ENCODE measurements at regions not wholly inside any gene's neighbourhood (a gene's known extent, or its start where the extent isn't known, plus 50 kb on each side); places are given as distances from the start of the nearest gene placed in this dataset.

DNA sequence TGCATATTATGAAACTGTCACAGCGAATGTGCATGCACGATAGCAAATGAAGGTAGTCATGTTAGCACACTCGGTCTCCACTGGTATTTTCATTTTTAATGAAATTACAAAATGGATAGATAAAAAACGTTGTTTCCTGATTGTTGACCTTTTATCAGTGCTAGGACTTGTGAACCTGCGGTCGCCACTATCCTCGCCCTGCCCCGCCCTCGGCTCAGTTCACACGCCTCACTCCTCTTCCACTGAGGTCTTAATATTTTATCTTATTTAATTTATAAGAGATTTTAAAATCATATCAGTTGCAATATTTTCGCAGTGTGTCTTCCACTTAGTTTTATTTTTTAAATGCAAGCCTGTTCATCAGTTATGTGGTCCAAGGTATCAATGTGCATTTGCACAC lies 382.6 kb upstream of the IRX4 start:
- Histone ChIP-seq H3K36me3 (ENCODE audit: control insufficient read depth, insufficient read depth, low read length) (no peaks in the 10 kb centered on the region), H3K4me3 (ENCODE audit: low read depth, low read length) (no peak overlapping the region), H3K27me3 (ENCODE audit: control insufficient read depth, insufficient read depth, low read length) (no peaks in the 10 kb centered on the region)
- POLR2A ChIA-PET, result no interaction called here
- no peak for TF ChIP-seq CTCF (IDR thresholded peaks at IDR 0.05; ENCODE audit: insufficient read depth, low read depth, low read length)
- CTCF ChIA-PET, result no interaction called here
- no peak for DNase-seq (ENCODE audit: low read depth)

DNA sequence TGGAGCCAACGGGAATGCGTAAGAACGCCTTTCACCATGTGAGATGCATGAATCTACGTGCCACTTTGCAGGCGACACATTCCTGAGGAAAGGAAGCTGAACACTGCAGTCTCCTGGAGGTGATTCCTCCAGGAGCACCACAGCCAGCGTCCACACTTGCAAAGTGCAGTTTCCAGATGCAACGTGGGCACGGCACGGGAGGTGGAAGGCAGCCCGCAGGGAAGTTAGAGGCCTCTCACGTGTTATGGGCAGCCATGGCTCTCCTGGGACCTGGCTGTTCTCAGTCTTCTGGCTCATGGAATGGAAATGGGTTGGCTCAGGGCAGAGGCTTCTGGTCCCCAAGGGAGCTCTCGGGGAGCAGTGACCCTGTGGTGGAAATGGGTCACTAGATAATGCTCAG lies 381.0 kb upstream of the IRX4 start:
- no peaks in the 10 kb centered on the region for H3K27me3 ChIP-seq (ENCODE audit: control insufficient read depth, insufficient read depth, low read length)

GRCh38 chr5:2262620-2263019 lies 379.9 kb upstream of the IRX4 start:
- no peaks in the 10 kb centered on the region for H3K36me3 ChIP-seq (ENCODE audit: control insufficient read depth, insufficient read depth, low read length)
- no peaks in the 10 kb centered on the region for H3K27me3 ChIP-seq (ENCODE audit: control insufficient read depth, insufficient read depth, low read length)
- CTCF ChIA-PET, result no interaction called here
- DNase-seq (ENCODE audit: low read depth), result no peak
- H3K4me3 ChIP-seq (ENCODE audit: low read depth, low read length), result no peak overlapping the region
- TF ChIP-seq CTCF (IDR thresholded peaks at IDR 0.05; ENCODE audit: insufficient read depth, low read depth, low read length), result no peak
- POLR2A ChIA-PET, result no interaction called here

More for the DNA sequence above, 381.0 kb upstream of the IRX4 start:
- ChIA-PET POLR2A (no interaction called here), CTCF (no interaction called here)
- no peak for DNase-seq (ENCODE audit: low read depth)
- Histone ChIP-seq H3K4me3 (ENCODE audit: low read depth, low read length) (no peak overlapping the region), H3K36me3 (ENCODE audit: control insufficient read depth, insufficient read depth, low read length) (no peaks in the 10 kb centered on the region)
- TF ChIP-seq CTCF (IDR thresholded peaks at IDR 0.05; ENCODE audit: insufficient read depth, low read depth, low read length), result no peak

DNA sequence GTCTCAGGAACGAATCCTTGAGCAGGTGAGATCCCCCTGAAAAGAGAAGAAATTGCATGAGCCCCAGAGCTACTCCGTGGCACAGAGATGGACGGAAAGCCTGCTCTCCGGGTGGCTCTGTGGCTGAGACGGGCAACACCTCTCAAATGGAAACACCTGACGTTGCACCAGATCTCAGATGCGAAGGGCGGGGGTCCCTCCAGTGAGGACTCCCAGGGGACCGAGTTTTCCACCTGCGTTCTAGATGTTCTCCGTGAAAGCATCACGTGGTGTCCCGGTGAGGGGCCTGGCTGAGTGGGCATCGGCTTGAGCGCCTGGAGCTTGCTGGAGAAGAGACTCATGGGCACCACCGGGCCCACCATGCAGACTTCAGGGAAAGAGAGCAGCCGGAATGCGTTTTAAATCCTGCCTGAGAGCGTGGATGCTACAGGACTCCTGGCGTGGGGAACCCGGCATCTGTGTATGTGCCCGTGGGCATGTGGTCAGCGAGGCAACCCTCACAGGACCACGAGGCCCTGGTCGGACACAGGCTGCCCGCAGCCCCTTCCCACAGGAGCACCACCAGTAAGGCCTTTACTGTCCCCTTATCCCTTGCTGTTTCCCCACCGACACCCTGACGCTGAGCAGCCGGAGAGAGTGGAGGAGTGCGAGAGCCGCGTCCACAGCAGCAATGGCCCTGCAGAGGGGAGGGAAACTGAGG lies 378.4 kb upstream of the IRX4 start:
- H3K4me3 ChIP-seq (ENCODE audit: low read depth, low read length), result no peak overlapping the region
- CTCF ChIA-PET, result interaction anchor here (0.6 kb wide), 1 partner anchor 9 kb away, joined by 3 read pairs; no protein-coding TSS in a partner anchor

More for the DNA sequence above, 378.4 kb upstream of the IRX4 start:
- no peaks in the 10 kb centered on the region for H3K36me3 ChIP-seq (ENCODE audit: control insufficient read depth, insufficient read depth, low read length)
- H3K27me3 ChIP-seq (ENCODE audit: control insufficient read depth, insufficient read depth, low read length), result no peaks in the 10 kb centered on the region
- POLR2A ChIA-PET, result no interaction called here
- DNase-seq (ENCODE audit: low read depth), result no peak
- TF ChIP-seq CTCF (IDR thresholded peaks at IDR 0.05; ENCODE audit: insufficient read depth, low read depth, low read length), result no peak

Measured in BJ (cell line).